Parathyroid adenoma (tissue), 2 donors: ENCODE measurements at regions not wholly inside any gene's neighbourhood (a gene's known extent, or its start where the extent isn't known, plus 50 kb on each side); places are given as distances from the start of the nearest gene placed in this dataset.

Experiments
- H2AFZ ChIP-seq: fragments of 300-600 bp; sonication (generic); one replicate; pipeline ENCODE4 v1.7.0; 2017; ENCODE audit warnings: antibody characterized with exemption, mild to moderate bottlenecking
- H3K27ac ChIP-seq: fragments of 300-600 bp; sonication (generic); one replicate; pipeline ENCODE4 v1.7.0; 2017
- H3K27me3 ChIP-seq: fragments of 300-600 bp; sonication (generic); one replicate; pipeline ENCODE4 v1.7.0; 2017; ENCODE audit warnings: low read length; ENCODE audit not compliant: control insufficient read depth, insufficient read depth
- H3K36me3 ChIP-seq: fragments of 300-600 bp; sonication (generic); one replicate; pipeline ENCODE4 v1.7.0; 2017; ENCODE audit warnings: low read length; ENCODE audit not compliant: control insufficient read depth, insufficient read depth
- H3K4me1 ChIP-seq: fragments of 300-600 bp; sonication (generic); one replicate; pipeline ENCODE4 v1.7.0; 2017; ENCODE audit warnings: control low read depth
- H3K4me2 ChIP-seq: fragments of 300-600 bp; sonication (generic); one replicate; pipeline ENCODE4 v1.7.0; 2017; ENCODE audit warnings: low read length
- H3K4me3 ChIP-seq: fragments of 300-600 bp; sonication (generic); one replicate; pipeline ENCODE4 v1.7.0; 2017; ENCODE audit warnings: low read depth, low read length
- H3K79me2 ChIP-seq: fragments of 300-600 bp; sonication (generic); one replicate; pipeline ENCODE4 v1.7.0; 2017; ENCODE audit warnings: control low read depth
- H3K9ac ChIP-seq: fragments of 300-600 bp; sonication (generic); one replicate; pipeline ENCODE4 v1.7.0; 2017; ENCODE audit warnings: mild to moderate bottlenecking
- H3K9me3 ChIP-seq: fragments of 300-600 bp; sonication (generic); one replicate; pipeline ENCODE4 v1.7.0; 2017; ENCODE audit warnings: low read length; ENCODE audit not compliant: control insufficient read depth
- CTCF ChIP-seq: fragments of 300-600 bp; sonication (generic); IDR thresholded peaks from one replicate; pipeline ENCODE4 v1.7.0; 2017; ENCODE audit warnings: antibody characterized with exemption, mild to moderate bottlenecking
- donor health status: primary hyperparathyroidism.

- H3K4me1 ChIP-seq, result no peaks in the 10 kb centered on the region
- no peak overlapping the region for H3K4me2 ChIP-seq
- no peaks in the 10 kb centered on the region for H3K79me2 ChIP-seq
- no peaks in the 10 kb centered on the region for H3K27me3 ChIP-seq
- no peaks in the 10 kb centered on the region for H3K9me3 ChIP-seq
- H3K9ac ChIP-seq, result no peak overlapping the region
- no peak overlapping the region for H3K4me3 ChIP-seq
- H2AFZ ChIP-seq, result no peak overlapping the region
- no peaks in the 10 kb centered on the region for H3K36me3 ChIP-seq
- H3K27ac ChIP-seq, result no peak overlapping the region
- TF ChIP-seq CTCF, result no peak
These were observed 228.4 kb upstream of the OTX2 start for GRCh38 chr14:57038689-57039088.

GRCh38 chr14:57031474-57031873 is 221.2 kb upstream of the OTX2 start:
- Histone ChIP-seq H3K4me1 (no peaks in the 10 kb centered on the region), H3K4me3 (no peak overlapping the region)

DNA sequence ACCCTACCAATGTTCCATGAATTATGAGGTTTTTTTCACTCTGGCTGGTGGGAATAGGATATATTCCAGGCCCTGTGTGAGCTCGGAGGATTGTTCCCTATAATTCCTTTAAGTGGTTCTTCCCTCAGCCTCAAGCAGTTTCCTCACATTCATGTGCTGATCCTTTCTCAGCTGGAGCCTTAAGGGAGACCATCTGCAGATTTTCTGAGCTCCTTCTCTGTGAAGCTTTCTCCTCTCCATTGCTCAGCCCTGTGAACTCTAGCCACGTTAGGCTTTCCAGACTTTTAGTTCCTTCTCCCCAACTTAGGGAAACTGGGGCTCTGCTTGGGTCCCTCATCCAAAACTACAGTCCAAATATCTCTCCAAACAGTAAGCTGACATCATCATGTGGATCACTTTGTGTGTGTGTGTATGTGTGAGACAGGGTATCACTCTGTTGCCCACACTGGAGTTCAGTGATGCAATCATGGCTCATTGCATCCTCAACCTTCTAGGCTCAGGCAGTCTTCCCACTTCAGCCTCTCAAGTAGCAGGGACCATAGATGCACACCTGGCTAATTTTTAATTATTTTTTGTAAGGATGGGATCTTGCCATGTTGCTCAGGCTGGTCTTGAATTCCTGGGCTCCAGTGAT is 219.5 kb upstream of the OTX2 start:
- Histone ChIP-seq H3K9ac (no peak overlapping the region), H3K36me3 (no peaks in the 10 kb centered on the region)
- TF ChIP-seq CTCF, result no peak

More at GRCh38 chr14:57031474-57031873, 221.2 kb upstream of the OTX2 start:
- no peak overlapping the region for H3K27ac ChIP-seq
- no peak overlapping the region for H2AFZ ChIP-seq
- no peak for TF ChIP-seq CTCF
- no peaks in the 10 kb centered on the region for H3K9me3 ChIP-seq
- no peaks in the 10 kb centered on the region for H3K79me2 ChIP-seq
- H3K27me3 ChIP-seq, result no peaks in the 10 kb centered on the region
- no peak overlapping the region for H3K9ac ChIP-seq
- H3K36me3 ChIP-seq, result no peaks in the 10 kb centered on the region
- no peak overlapping the region for H3K4me2 ChIP-seq

DNA sequence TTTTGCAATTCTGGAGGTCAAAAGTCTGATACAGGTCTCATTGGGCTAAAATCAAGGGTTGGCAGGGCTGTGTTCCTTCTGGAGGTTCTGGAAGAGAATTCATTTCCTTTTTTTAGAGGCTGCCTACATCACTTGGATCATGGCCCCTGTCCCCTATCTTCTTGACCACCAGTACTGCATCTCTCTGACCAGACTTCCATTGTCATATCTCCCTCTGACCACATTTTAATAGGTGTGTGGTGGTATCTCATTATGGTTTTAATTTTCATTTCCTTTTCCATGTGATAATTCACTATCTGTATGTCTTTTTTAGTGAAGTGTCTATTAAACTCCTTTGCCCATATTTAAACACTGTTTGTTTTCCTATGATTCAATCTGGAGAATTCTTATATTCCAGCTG is 215.2 kb upstream of the OTX2 start:
- H3K9me3 ChIP-seq, result no peaks in the 10 kb centered on the region

More for the DNA sequence above, 219.5 kb upstream of the OTX2 start:
- Histone ChIP-seq H3K4me2 (no peak overlapping the region), H3K79me2 (no peaks in the 10 kb centered on the region), H3K27me3 (no peaks in the 10 kb centered on the region), H3K27ac (no peak overlapping the region), H3K9me3 (no peaks in the 10 kb centered on the region), H3K4me1 (no peaks in the 10 kb centered on the region), H2AFZ (no peak overlapping the region), H3K4me3 (no peak overlapping the region)

More for the DNA sequence above, 215.2 kb upstream of the OTX2 start:
- Histone ChIP-seq H3K79me2 (no peaks in the 10 kb centered on the region), H3K4me1 (no peaks in the 10 kb centered on the region), H3K27me3 (no peaks in the 10 kb centered on the region), H2AFZ (no peak overlapping the region), H3K27ac (no peak overlapping the region), H3K9ac (no peak overlapping the region), H3K4me3 (no peak overlapping the region), H3K36me3 (no peaks in the 10 kb centered on the region), H3K4me2 (no peak overlapping the region)
- no peak for TF ChIP-seq CTCF
